ENCODE measurements at regions not wholly inside any gene's neighbourhood (a gene's known extent, or its start where the extent isn't known, plus 50 kb on each side); places are given as distances from the start of the nearest gene placed in this dataset.
"Not testable (repeated sequence)": the region's sequence is repeated elsewhere in the genome, so short reads cannot be mapped to it uniquely, and the experiment has no call there.

- DNase-seq: not testable (repeated sequence)
Measured at GRCh38 chr14:105623178-105623577, 96.8 kb downstream of the TMEM121 start.

- DNase-seq: not testable (repeated sequence)
Measured at GRCh38 chr14:105624346-105624745, 98.0 kb downstream of the TMEM121 start.

- not testable (repeated sequence) for DNase-seq
Measured at GRCh38 chr14:105624749-105625434, 98.5 kb downstream of the TMEM121 start.

- DNase-seq: not testable (repeated sequence)
Measured at GRCh38 chr14:105625448-105625847, 99.1 kb downstream of the TMEM121 start.

- not testable (repeated sequence) for DNase-seq
Measured at GRCh38 chr14:105626111-105626510, 99.7 kb downstream of the TMEM121 start.

GRCh38 chr14:105626651-105627050 is 100.3 kb downstream of the TMEM121 start:
- not testable (repeated sequence) for DNase-seq

GRCh38 chr14:105627287-105627686 is 100.9 kb downstream of the TMEM121 start:
- not testable (repeated sequence) for DNase-seq

- no peak for DNase-seq
Measured at GRCh38 chr14:105627701-105628100, 101.3 kb downstream of the TMEM121 start.

GRCh38 chr14:105628126-105628525 is 101.7 kb downstream of the TMEM121 start:
- not testable (repeated sequence) for DNase-seq

- not testable (repeated sequence) for DNase-seq
Measured at GRCh38 chr14:105628531-105629067, 102.2 kb downstream of the TMEM121 start.

GRCh38 chr14:105629091-105629885 is 102.9 kb downstream of the TMEM121 start:
- DNase-seq: not testable (repeated sequence)

GRCh38 chr14:105629886-105630215 is 103.5 kb downstream of the TMEM121 start:
- no peak for DNase-seq

GRCh38 chr14:105630293-105630934 is 104.0 kb downstream of the TMEM121 start:
- not testable (repeated sequence) for DNase-seq

- not testable (repeated sequence) for DNase-seq
Measured at GRCh38 chr14:105630935-105631779, 104.8 kb downstream of the TMEM121 start.

- no peak for DNase-seq
Measured at GRCh38 chr14:105632010-105632409, 105.6 kb downstream of the TMEM121 start.

GRCh38 chr14:105633596-105633995 is 107.2 kb downstream of the TMEM121 start:
- not testable (repeated sequence) for DNase-seq

- DNase-seq: no peak
Measured at GRCh38 chr14:105635560-105635959, 109.2 kb downstream of the TMEM121 start.

GRCh38 chr14:105636021-105636420 is 109.6 kb downstream of the TMEM121 start:
- not testable (repeated sequence) for DNase-seq

- DNase-seq: no peak
Measured at GRCh38 chr14:105636935-105637334, 110.6 kb downstream of the TMEM121 start.

GRCh38 chr14:105637345-105637744 is 111.0 kb downstream of the TMEM121 start:
- DNase-seq: not testable (repeated sequence)

- not testable (repeated sequence) for DNase-seq
Measured at GRCh38 chr14:105639969-105640931, 113.9 kb downstream of the TMEM121 start.

Measured in NCI-H2171 (cell line).